Activated CD4-positive, alpha-beta T cell treated with anti-CD3 and anti-CD28 coated beads, Interleukin-2, amount 10 ng/mL, durations not matched to agents 7 days and 5 days (primary cell): ENCODE measurements at regions not wholly inside any gene's neighbourhood (a gene's known extent, or its start where the extent isn't known, plus 50 kb on each side); places are given as distances from the start of the nearest gene placed in this dataset.

ENCODE experiments used
- CTCF ChIA-PET: fragments of 350-600 bp; sonication (Branson Sonifier 250); formaldehyde crosslinking; loops from one replicate; lab custom pipeline; 2021; ENCODE audit warnings: antibody characterized with exemption; lab: Charles Lee
- POLR2A ChIA-PET: fragments of 350-600 bp; sonication (Branson Sonifier 250); formaldehyde crosslinking; loops from one replicate; lab custom pipeline; 2021; ENCODE audit warnings: antibody characterized with exemption; lab: Charles Lee
- DNase-seq: peaks from one replicate; pipeline ENCODE4 v3.0.0-alpha.2; 2020
- H3K27ac Mint-ChIP-seq: one replicate; pipeline ENCODE4 v1.8.0; 2021; ENCODE audit warnings: mild to moderate bottlenecking, moderate library complexity, mixed read lengths
- H3K27me3 Mint-ChIP-seq: one replicate; pipeline ENCODE4 v1.8.0; 2021; ENCODE audit warnings: mixed read lengths
- H3K36me3 Mint-ChIP-seq: one replicate; pipeline ENCODE4 v1.8.0; 2021; ENCODE audit warnings: low read depth, mixed read lengths
- H3K4me1 Mint-ChIP-seq: one replicate; pipeline ENCODE4 v1.8.0; 2021; ENCODE audit warnings: mixed read lengths
- H3K4me3 Mint-ChIP-seq: one replicate; pipeline ENCODE4 v1.8.0; 2021; ENCODE audit warnings: mild to moderate bottlenecking, moderate library complexity, mixed read lengths
- H3K9me3 Mint-ChIP-seq: one replicate; pipeline ENCODE4 v1.8.0; 2021; ENCODE audit warnings: mixed read lengths

DNA sequence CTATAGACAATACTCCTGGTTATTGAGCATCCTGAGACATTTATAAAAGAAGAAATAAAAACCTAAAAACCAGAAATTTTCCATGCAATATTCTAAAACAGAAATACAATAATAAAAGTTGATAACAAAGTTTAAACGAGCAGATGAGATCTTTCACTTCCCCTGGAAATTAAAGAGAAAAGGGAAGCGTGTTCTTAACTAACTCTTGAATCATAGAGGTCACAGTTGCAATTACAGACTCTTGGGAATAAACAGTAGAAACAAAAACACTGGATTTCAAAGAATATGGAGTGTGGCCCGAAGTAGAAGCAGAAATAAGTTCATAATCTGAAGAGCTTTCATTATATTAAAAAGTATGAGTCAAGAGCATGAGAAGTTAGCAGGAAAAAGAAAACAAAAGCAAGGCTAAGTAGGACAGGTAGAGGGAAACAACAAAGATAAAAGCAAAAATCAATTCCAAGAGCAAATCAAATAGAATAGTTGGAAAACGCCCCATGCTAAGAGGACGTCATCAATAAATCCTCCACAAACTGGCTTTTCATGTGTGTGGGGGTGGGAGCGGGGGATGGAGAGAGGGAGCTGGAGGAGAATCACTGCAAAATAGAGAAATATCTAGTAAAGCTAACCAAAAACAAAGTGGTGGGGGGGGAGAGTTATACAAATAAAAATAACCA lies 55.2 kb upstream of the C10orf71 start:
- H3K36me3 Mint-ChIP-seq, result no peaks in the 10 kb centered on the region
- no peak overlapping the region for H3K4me3 Mint-ChIP-seq
- POLR2A ChIA-PET, result no interaction called here
- H3K27me3 Mint-ChIP-seq, result peaks cover 17% of the 10 kb centered on the region
- H3K9me3 Mint-ChIP-seq, result no peaks in the 10 kb centered on the region
- H3K4me1 Mint-ChIP-seq, result no peaks in the 10 kb centered on the region
- no peak overlapping the region for H3K27ac Mint-ChIP-seq
- CTCF ChIA-PET, result no interaction called here
- DNase-seq, result no peak

- Mint-ChIP-seq H3K27me3 (peaks cover 15% of the 10 kb centered on the region), H3K4me1 (no peaks in the 10 kb centered on the region), H3K36me3 (no peaks in the 10 kb centered on the region), H3K9me3 (no peaks in the 10 kb centered on the region), H3K27ac (no peak overlapping the region), H3K4me3 (no peak overlapping the region)
- no peak for DNase-seq
- ChIA-PET CTCF (no interaction called here), POLR2A (no interaction called here)
Observed at GRCh38 chr10:49243139-49243538, 54.9 kb upstream of the TMEM273 start.

DNA sequence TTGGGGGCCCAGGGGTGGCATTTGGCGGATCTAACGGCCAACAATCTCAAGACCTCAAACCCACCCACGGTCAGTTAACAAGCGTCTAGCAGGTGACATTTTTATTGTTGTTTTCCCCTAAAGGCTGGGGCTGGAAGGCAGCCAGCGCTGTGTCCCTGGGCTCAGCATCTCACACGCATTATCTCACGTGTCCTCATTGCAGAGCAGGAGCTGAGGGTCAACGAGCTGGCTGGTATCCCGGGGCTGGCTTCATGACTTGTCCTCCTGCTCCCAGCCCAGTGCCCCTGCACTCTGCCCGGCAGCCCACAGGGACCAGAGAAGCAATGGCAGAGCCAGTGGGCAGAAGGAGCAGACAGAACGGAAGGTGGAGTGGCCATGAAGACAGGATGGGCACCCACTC lies 54.4 kb upstream of the TMEM273 start:
- no peaks in the 10 kb centered on the region for H3K36me3 Mint-ChIP-seq
- no peaks in the 10 kb centered on the region for H3K9me3 Mint-ChIP-seq
- no peaks in the 10 kb centered on the region for H3K4me1 Mint-ChIP-seq
- peaks cover 14% of the 10 kb centered on the region for H3K27me3 Mint-ChIP-seq
- no peak for DNase-seq
- ChIA-PET CTCF (no interaction called here), POLR2A (no interaction called here)
- no peak overlapping the region for H3K27ac Mint-ChIP-seq
- no peak overlapping the region for H3K4me3 Mint-ChIP-seq

DNA sequence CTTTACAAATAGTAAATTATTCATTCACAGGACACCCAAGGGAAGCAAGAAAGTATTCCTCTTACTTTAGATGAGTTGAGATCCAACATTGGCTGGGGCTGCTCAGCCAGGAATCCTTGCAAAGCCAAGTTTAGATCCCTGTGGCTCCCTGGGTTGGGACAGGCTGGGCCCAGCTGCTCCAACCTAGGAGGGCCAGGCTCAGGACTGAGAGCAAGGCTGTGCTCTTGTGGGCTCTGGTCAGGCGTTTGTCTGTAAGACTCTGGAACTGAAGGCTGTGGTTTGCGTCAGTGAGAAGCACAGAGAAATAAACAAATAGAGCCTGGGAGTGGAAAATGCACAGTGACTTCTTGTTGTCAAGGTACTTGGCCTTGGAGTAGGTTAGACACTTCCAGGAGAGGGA lies 53.2 kb upstream of the TMEM273 start:
- Mint-ChIP-seq H3K36me3 (no peaks in the 10 kb centered on the region), H3K4me3 (no peak overlapping the region), H3K4me1 (no peaks in the 10 kb centered on the region), H3K27me3 (peaks cover 12% of the 10 kb centered on the region), H3K27ac (no peak overlapping the region), H3K9me3 (no peaks in the 10 kb centered on the region)
- ChIA-PET POLR2A (no interaction called here), CTCF (no interaction called here)
- no peak for DNase-seq

- Mint-ChIP-seq H3K4me3 (no peak overlapping the region), H3K27me3 (peaks cover 15% of the 10 kb centered on the region), H3K27ac (no peak overlapping the region), H3K36me3 (no peaks in the 10 kb centered on the region), H3K4me1 (no peaks in the 10 kb centered on the region), H3K9me3 (no peaks in the 10 kb centered on the region)
- CTCF ChIA-PET, result interaction anchor here (1.2 kb wide), 1 partner anchor 87 kb away, joined by 3 read pairs; no protein-coding TSS in a partner anchor
- no peak for DNase-seq
- POLR2A ChIA-PET, result no interaction called here
Observed at GRCh38 chr10:49240946-49241345, 52.8 kb upstream of the TMEM273 start.
